ENCODE measurements at regions not wholly inside any gene's neighbourhood (a gene's known extent, or its start where the extent isn't known, plus 50 kb on each side); places are given as distances from the start of the nearest gene placed in this dataset.

- TF ChIP-seq MAX (IDR thresholded peaks at IDR 0.05) (no peak), REST (IDR thresholded peaks at IDR 0.05; ENCODE audit: low read depth) (no peak), NFIC (IDR thresholded peaks at IDR 0.05) (no peak), EP300 (IDR thresholded peaks at IDR 0.05; ENCODE audit: borderline replicate concordance) (no peak), YY1 (IDR thresholded peaks at IDR 0.05; ENCODE audit: low read depth) (no peak), TAF1 (IDR thresholded peaks at IDR 0.05; ENCODE audit: low read depth) (no peak), USF1 (IDR thresholded peaks at IDR 0.05) (no peak), RAD21 (IDR thresholded peaks at IDR 0.05; ENCODE audit: low read depth) (no peak), CEBPB (IDR thresholded peaks at IDR 0.05) (no peak), FOXM1 (IDR thresholded peaks at IDR 0.05; ENCODE audit: borderline replicate concordance, low read depth) (no peak), TEAD4 (IDR thresholded peaks at IDR 0.05) (no peak), TCF12 (IDR thresholded peaks at IDR 0.05; ENCODE audit: low read depth) (no peak), CREB1 (IDR thresholded peaks at IDR 0.05; ENCODE audit: low read depth) (no peak)
Measured at GRCh38 chr13:65088906-65089305, 2141.2 kb downstream of the PCDH9 start.
